Adrenal gland (tissue), 5 donors: ENCODE measurements at regions not wholly inside any gene's neighbourhood (a gene's known extent, or its start where the extent isn't known, plus 50 kb on each side); places are given as distances from the start of the nearest gene placed in this dataset.

Experiments used
- POLR2A ChIP-seq, 2 donors: fragments of 450-650 bp; IDR thresholded peaks; one replicate each; pipeline ENCODE4 v1.6.1; 2017; ENCODE audit warnings: antibody characterized with exemption in 2 of 2, mild to moderate bottlenecking in 2 of 2, moderate library complexity in 1 of 2
- TF ChIP-seq, protein P1 (sequence below), 6 experiments: fragments of 450-650 bp in 4 of 6; fragments of 200-600 bp in 2 of 6; sonication (generic) in 1 of 6; IDR thresholded peaks; 1 replicate in 5 of 6; 2 replicates in 1 of 6; pipeline versions ENCODE4 v1.5.1 to v1.8.0; 2016 to 2021; ENCODE audit warnings: antibody characterized with exemption in 6 of 6, mild to moderate bottlenecking in 2 of 6, moderate library complexity in 1 of 6
- donor health status: DM: no; HTN: no; CAD: no.

DNA sequence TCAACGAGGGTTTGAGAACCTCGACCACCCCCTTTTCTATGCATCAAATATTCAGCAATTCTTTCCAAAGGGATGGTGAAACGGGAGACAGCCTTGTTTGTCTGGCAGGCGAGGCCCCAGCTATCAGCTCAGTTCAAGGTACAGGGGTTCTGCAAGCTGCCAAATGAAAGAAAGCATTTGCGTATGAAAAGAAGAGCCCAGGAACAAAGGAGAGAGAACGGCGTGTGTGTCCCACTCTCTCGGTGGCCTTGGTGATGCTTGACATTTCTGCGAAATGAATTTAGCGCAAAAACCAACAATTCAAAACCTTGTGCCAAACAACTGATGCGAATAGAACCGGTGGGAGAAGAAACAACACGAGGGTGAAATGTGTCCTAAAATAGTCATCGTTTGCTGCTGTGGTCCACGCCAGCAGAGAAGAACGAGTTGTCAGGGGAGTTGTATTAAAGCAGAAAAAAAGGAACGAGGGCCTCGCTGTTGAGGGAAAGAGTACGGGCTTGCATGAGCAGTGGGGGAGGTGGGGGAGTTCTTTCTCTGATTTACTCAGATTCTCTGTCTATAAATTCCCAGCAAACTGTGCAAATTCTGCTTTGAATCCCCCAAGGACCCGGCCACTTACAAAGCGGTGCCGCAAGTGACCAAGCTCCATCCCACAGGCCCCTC lies 97.7 kb downstream of the TMEM130 start:
- TF ChIP-seq, protein P1, sequence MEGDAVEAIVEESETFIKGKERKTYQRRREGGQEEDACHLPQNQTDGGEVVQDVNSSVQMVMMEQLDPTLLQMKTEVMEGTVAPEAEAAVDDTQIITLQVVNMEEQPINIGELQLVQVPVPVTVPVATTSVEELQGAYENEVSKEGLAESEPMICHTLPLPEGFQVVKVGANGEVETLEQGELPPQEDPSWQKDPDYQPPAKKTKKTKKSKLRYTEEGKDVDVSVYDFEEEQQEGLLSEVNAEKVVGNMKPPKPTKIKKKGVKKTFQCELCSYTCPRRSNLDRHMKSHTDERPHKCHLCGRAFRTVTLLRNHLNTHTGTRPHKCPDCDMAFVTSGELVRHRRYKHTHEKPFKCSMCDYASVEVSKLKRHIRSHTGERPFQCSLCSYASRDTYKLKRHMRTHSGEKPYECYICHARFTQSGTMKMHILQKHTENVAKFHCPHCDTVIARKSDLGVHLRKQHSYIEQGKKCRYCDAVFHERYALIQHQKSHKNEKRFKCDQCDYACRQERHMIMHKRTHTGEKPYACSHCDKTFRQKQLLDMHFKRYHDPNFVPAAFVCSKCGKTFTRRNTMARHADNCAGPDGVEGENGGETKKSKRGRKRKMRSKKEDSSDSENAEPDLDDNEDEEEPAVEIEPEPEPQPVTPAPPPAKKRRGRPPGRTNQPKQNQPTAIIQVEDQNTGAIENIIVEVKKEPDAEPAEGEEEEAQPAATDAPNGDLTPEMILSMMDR (IDR thresholded peaks at IDR 0.05): no peak
- no peak for TF ChIP-seq POLR2A (IDR thresholded peaks at IDR 0.05)
